ENCODE measurements at regions not wholly inside any gene's neighbourhood (a gene's known extent, or its start where the extent isn't known, plus 50 kb on each side); places are given as distances from the start of the nearest gene placed in this dataset.

DNA sequence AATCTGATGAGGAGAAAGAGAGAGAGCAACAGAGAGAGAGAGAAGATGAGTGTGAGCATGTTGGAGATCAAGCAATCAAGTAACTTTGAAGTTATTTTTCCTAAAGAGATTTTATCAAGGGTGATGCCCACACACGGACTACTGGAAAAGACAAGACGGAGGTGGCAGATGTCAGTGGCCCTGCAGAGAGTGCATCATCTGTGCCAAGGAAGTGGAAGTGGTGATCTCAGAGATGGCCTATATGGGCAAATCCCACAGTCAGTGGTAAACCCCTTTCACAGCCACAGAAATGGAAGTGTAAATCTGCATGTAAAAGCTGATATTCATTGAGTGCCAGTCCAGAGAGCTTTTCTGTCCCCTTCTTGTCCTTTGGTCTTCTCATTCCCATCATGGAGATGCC lies 577.2 kb upstream of the AADAT start:
- Histone ChIP-seq H3K9me2 (ENCODE audit: insufficient read depth, low read length) (no peaks in the 10 kb centered on the region), H3K9ac (ENCODE audit: low read length) (no peak overlapping the region), H3K9me3 (ENCODE audit: low read length) (no peaks in the 10 kb centered on the region), H3F3A (ENCODE audit: insufficient read depth, low read length, poor library complexity, severe bottlenecking) (no peaks in the 10 kb centered on the region), H3K4me3 (ENCODE audit: low read length) (no peak overlapping the region), H2AFZ (ENCODE audit: low read depth, low read length) (no peak overlapping the region), H3K27ac (ENCODE audit: low read length) (no peak overlapping the region), H3K36me3 (ENCODE audit: insufficient read depth, low read length) (no peaks in the 10 kb centered on the region), H3K79me2 (replicated peaks; ENCODE audit: insufficient read depth, low read length) (no peaks in the 10 kb centered on the region), H3K27me3 (ENCODE audit: insufficient read depth, low read depth, low read length) (no peaks in the 10 kb centered on the region), H3K4me2 (ENCODE audit: low read length) (no peak overlapping the region), H4K20me1 (ENCODE audit: insufficient read depth) (no peaks in the 10 kb centered on the region)
- no peak for TF ChIP-seq SMC3 (conservative IDR thresholded peaks at IDR 0.05; ENCODE audit: poor library complexity)
- TF ChIP-seq, protein P1, sequence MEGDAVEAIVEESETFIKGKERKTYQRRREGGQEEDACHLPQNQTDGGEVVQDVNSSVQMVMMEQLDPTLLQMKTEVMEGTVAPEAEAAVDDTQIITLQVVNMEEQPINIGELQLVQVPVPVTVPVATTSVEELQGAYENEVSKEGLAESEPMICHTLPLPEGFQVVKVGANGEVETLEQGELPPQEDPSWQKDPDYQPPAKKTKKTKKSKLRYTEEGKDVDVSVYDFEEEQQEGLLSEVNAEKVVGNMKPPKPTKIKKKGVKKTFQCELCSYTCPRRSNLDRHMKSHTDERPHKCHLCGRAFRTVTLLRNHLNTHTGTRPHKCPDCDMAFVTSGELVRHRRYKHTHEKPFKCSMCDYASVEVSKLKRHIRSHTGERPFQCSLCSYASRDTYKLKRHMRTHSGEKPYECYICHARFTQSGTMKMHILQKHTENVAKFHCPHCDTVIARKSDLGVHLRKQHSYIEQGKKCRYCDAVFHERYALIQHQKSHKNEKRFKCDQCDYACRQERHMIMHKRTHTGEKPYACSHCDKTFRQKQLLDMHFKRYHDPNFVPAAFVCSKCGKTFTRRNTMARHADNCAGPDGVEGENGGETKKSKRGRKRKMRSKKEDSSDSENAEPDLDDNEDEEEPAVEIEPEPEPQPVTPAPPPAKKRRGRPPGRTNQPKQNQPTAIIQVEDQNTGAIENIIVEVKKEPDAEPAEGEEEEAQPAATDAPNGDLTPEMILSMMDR (IDR thresholded peaks at IDR 0.05; ENCODE audit: poor library complexity, severe bottlenecking): no peak
- no peak for TF ChIP-seq EZH2 (IDR thresholded peaks at IDR 0.05; ENCODE audit: borderline replicate concordance, insufficient read depth, low read length, poor library complexity, severe bottlenecking)
- no peak for TF ChIP-seq POLR2AphosphoS5 (IDR thresholded peaks at IDR 0.05)
- no peak for TF ChIP-seq EP300 (conservative IDR thresholded peaks at IDR 0.05; ENCODE audit: poor library complexity, severe bottlenecking)
- TF ChIP-seq, protein P2, sequence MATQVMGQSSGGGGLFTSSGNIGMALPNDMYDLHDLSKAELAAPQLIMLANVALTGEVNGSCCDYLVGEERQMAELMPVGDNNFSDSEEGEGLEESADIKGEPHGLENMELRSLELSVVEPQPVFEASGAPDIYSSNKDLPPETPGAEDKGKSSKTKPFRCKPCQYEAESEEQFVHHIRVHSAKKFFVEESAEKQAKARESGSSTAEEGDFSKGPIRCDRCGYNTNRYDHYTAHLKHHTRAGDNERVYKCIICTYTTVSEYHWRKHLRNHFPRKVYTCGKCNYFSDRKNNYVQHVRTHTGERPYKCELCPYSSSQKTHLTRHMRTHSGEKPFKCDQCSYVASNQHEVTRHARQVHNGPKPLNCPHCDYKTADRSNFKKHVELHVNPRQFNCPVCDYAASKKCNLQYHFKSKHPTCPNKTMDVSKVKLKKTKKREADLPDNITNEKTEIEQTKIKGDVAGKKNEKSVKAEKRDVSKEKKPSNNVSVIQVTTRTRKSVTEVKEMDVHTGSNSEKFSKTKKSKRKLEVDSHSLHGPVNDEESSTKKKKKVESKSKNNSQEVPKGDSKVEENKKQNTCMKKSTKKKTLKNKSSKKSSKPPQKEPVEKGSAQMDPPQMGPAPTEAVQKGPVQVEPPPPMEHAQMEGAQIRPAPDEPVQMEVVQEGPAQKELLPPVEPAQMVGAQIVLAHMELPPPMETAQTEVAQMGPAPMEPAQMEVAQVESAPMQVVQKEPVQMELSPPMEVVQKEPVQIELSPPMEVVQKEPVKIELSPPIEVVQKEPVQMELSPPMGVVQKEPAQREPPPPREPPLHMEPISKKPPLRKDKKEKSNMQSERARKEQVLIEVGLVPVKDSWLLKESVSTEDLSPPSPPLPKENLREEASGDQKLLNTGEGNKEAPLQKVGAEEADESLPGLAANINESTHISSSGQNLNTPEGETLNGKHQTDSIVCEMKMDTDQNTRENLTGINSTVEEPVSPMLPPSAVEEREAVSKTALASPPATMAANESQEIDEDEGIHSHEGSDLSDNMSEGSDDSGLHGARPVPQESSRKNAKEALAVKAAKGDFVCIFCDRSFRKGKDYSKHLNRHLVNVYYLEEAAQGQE (IDR thresholded peaks at IDR 0.05; ENCODE audit: borderline replicate concordance): no peak
- no peak for TF ChIP-seq MXI1 (conservative IDR thresholded peaks at IDR 0.05; ENCODE audit: poor library complexity, severe bottlenecking)
- no peak for TF ChIP-seq RAD21 (conservative IDR thresholded peaks at IDR 0.05)
- no peak for TF ChIP-seq TAF1 (IDR thresholded peaks at IDR 0.05; ENCODE audit: low read depth)

DNA sequence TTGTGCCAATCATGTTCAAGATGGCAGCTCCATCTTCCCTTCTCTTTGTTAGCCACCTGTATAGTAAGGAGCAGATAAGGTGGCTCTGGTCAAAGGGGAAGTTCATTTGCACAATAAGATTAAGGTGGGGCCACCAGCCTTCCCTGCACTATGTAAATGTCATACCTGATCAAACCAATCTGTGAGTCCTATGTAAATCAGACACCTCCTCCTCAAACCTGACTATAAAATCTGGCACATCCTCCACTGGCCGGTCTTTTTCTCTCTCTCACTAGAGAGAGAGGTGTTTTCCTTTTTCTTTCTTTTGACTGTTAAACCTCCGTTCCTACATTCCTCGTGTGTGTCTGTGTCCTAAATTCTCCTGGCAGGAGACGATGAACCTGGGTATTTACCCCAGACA lies 572.5 kb upstream of the AADAT start:
- Histone ChIP-seq H3K36me3 (ENCODE audit: insufficient read depth, low read length) (no peaks in the 10 kb centered on the region), H3K79me2 (replicated peaks; ENCODE audit: insufficient read depth, low read length) (no peaks in the 10 kb centered on the region), H3K27ac (ENCODE audit: low read length) (no peak overlapping the region), H2AFZ (ENCODE audit: low read depth, low read length) (no peak overlapping the region), H3K9me3 (ENCODE audit: low read length) (no peaks in the 10 kb centered on the region), H3K9ac (ENCODE audit: low read length) (no peak overlapping the region), H4K20me1 (ENCODE audit: insufficient read depth) (no peaks in the 10 kb centered on the region), H3K4me3 (ENCODE audit: low read length) (no peak overlapping the region), H3K4me2 (ENCODE audit: low read length) (no peak overlapping the region), H3K9me2 (ENCODE audit: insufficient read depth, low read length) (no peaks in the 10 kb centered on the region), H3K27me3 (ENCODE audit: insufficient read depth, low read depth, low read length) (no peaks in the 10 kb centered on the region), H3F3A (ENCODE audit: insufficient read depth, low read length, poor library complexity, severe bottlenecking) (no peaks in the 10 kb centered on the region)
- TF ChIP-seq, protein P1 (IDR thresholded peaks at IDR 0.05; ENCODE audit: poor library complexity, severe bottlenecking): no peak
- TF ChIP-seq, protein P2 (IDR thresholded peaks at IDR 0.05; ENCODE audit: borderline replicate concordance): no peak
- TF ChIP-seq TAF1 (IDR thresholded peaks at IDR 0.05; ENCODE audit: low read depth): no peak
- no peak for TF ChIP-seq EP300 (conservative IDR thresholded peaks at IDR 0.05; ENCODE audit: poor library complexity, severe bottlenecking)
- TF ChIP-seq EZH2 (IDR thresholded peaks at IDR 0.05; ENCODE audit: borderline replicate concordance, insufficient read depth, low read length, poor library complexity, severe bottlenecking): no peak
- no peak for TF ChIP-seq MXI1 (conservative IDR thresholded peaks at IDR 0.05; ENCODE audit: poor library complexity, severe bottlenecking)
- no peak for TF ChIP-seq SMC3 (conservative IDR thresholded peaks at IDR 0.05; ENCODE audit: poor library complexity)
- TF ChIP-seq RAD21 (conservative IDR thresholded peaks at IDR 0.05): no peak
- TF ChIP-seq POLR2AphosphoS5 (IDR thresholded peaks at IDR 0.05): no peak
